ENCODE measurements at regions not wholly inside any gene's neighbourhood (a gene's known extent, or its start where the extent isn't known, plus 50 kb on each side); places are given as distances from the start of the nearest gene placed in this dataset.

- Histone ChIP-seq H3K4me3 (ENCODE audit: low read depth, low read length, poor library complexity, severe bottlenecking) (no peak overlapping the region), H3K9ac (ENCODE audit: low read length) (no peak overlapping the region), H3F3A (ENCODE audit: insufficient read depth, low read length) (no peaks in the 10 kb centered on the region), H3K36me3 (ENCODE audit: insufficient read depth, low read length) (no peaks in the 10 kb centered on the region), H2AFZ (ENCODE audit: low read length) (no peak overlapping the region), H3K27me3 (ENCODE audit: insufficient read depth, low read length) (no peaks in the 10 kb centered on the region), H3K9me3 (ENCODE audit: low read length) (no peaks in the 10 kb centered on the region), H3K27ac (ENCODE audit: low read depth, low read length, poor library complexity, severe bottlenecking) (no peak overlapping the region), H3K4me2 (ENCODE audit: low read length) (no peak overlapping the region), H3K4me1 (ENCODE audit: insufficient read depth, low read length, severe bottlenecking) (peaks cover 74% of the 10 kb centered on the region), H4K20me1 (ENCODE audit: insufficient read depth, low read length) (no peaks in the 10 kb centered on the region), H3K9me2 (ENCODE audit: low read depth, low read length) (no peaks in the 10 kb centered on the region), H3K79me2 (ENCODE audit: insufficient read depth, low read length) (no peaks in the 10 kb centered on the region)
- TF ChIP-seq EZH2 (IDR thresholded peaks at IDR 0.05; ENCODE audit: borderline replicate concordance, low read length) (no peak), CTCF (IDR thresholded peaks at IDR 0.05; ENCODE audit: low read length) (no peak)
Measured at GRCh38 chr10:31754803-31755624, 173.6 kb downstream of the ARHGAP12 start.

- H3F3A ChIP-seq (ENCODE audit: insufficient read depth, low read length): no peaks in the 10 kb centered on the region
- H3K27ac ChIP-seq (ENCODE audit: low read depth, low read length, poor library complexity, severe bottlenecking): peak overlapping the region; percentile 83
- no peaks in the 10 kb centered on the region for H3K36me3 ChIP-seq (ENCODE audit: insufficient read depth, low read length)
Measured at GRCh38 chr10:31753681-31754080, 174.9 kb downstream of the ARHGAP12 start.

GRCh38 chr10:31752170-31752569, 176.5 kb downstream of the ARHGAP12 start:
- no peaks in the 10 kb centered on the region for H3K9me3 ChIP-seq (ENCODE audit: low read length)
- H3K9me2 ChIP-seq (ENCODE audit: low read depth, low read length): no peaks in the 10 kb centered on the region
- H3K4me2 ChIP-seq (ENCODE audit: low read length): no peak overlapping the region
- peak overlapping the region; percentile 83 for H3K27ac ChIP-seq (ENCODE audit: low read depth, low read length, poor library complexity, severe bottlenecking)
- TF ChIP-seq CTCF (IDR thresholded peaks at IDR 0.05; ENCODE audit: low read length): no peak
- TF ChIP-seq EZH2 (IDR thresholded peaks at IDR 0.05; ENCODE audit: borderline replicate concordance, low read length): no peak
- H3K9ac ChIP-seq (ENCODE audit: low read length): no peak overlapping the region
- H3K4me3 ChIP-seq (ENCODE audit: low read depth, low read length, poor library complexity, severe bottlenecking): no peak overlapping the region
- H3K36me3 ChIP-seq (ENCODE audit: insufficient read depth, low read length): no peaks in the 10 kb centered on the region
- H2AFZ ChIP-seq (ENCODE audit: low read length): no peak overlapping the region
- H3K4me1 ChIP-seq (ENCODE audit: insufficient read depth, low read length, severe bottlenecking): peaks cover 72% of the 10 kb centered on the region
- no peaks in the 10 kb centered on the region for H4K20me1 ChIP-seq (ENCODE audit: insufficient read depth, low read length)
- no peaks in the 10 kb centered on the region for H3K79me2 ChIP-seq (ENCODE audit: insufficient read depth, low read length)
- H3F3A ChIP-seq (ENCODE audit: insufficient read depth, low read length): no peaks in the 10 kb centered on the region
- H3K27me3 ChIP-seq (ENCODE audit: insufficient read depth, low read length): no peaks in the 10 kb centered on the region

More at GRCh38 chr10:31753681-31754080, 174.9 kb downstream of the ARHGAP12 start:
- Histone ChIP-seq H3K9ac (ENCODE audit: low read length) (no peak overlapping the region), H3K79me2 (ENCODE audit: insufficient read depth, low read length) (no peaks in the 10 kb centered on the region), H3K27me3 (ENCODE audit: insufficient read depth, low read length) (no peaks in the 10 kb centered on the region), H4K20me1 (ENCODE audit: insufficient read depth, low read length) (no peaks in the 10 kb centered on the region), H3K4me1 (ENCODE audit: insufficient read depth, low read length, severe bottlenecking) (peaks cover 81% of the 10 kb centered on the region), H3K9me2 (ENCODE audit: low read depth, low read length) (no peaks in the 10 kb centered on the region), H3K4me2 (ENCODE audit: low read length) (no peak overlapping the region), H2AFZ (ENCODE audit: low read length) (no peak overlapping the region), H3K9me3 (ENCODE audit: low read length) (no peaks in the 10 kb centered on the region), H3K4me3 (ENCODE audit: low read depth, low read length, poor library complexity, severe bottlenecking) (no peak overlapping the region)
- TF ChIP-seq CTCF (IDR thresholded peaks at IDR 0.05; ENCODE audit: low read length) (no peak), EZH2 (IDR thresholded peaks at IDR 0.05; ENCODE audit: borderline replicate concordance, low read length) (no peak)

Data from OCI-LY1 (cell line).